Right renal cortex interstitium (tissue), 3 donors: ENCODE measurements at regions not wholly inside any gene's neighbourhood (a gene's known extent, or its start where the extent isn't known, plus 50 kb on each side); places are given as distances from the start of the nearest gene placed in this dataset.
"Not testable (repeated sequence)": the region's sequence is repeated elsewhere in the genome, so short reads cannot be mapped to it uniquely, and the experiment has no call there.

ENCODE experiments used
- DNase-seq, 3 donors: peaks; one replicate each; pipeline ENCODE4 v3.0.0-alpha.2; 2013; ENCODE audit warnings: low read depth in 3 of 3, low spot score in 2 of 3

- DNase-seq = peak in 1 of 3 donors; percentile 10
Measured at GRCh38 chr1:121443001-121443540, 258.3 kb downstream of the SRGAP2C start.

- no peak for DNase-seq
Measured at GRCh38 chr1:121444096-121444495, 259.3 kb downstream of the SRGAP2C start.

GRCh38 chr1:121445679-121446078 is 260.9 kb downstream of the SRGAP2C start:
- DNase-seq = no peak

- DNase-seq = not testable (repeated sequence)
Measured at GRCh38 chr1:121447280-121447923, 262.6 kb downstream of the SRGAP2C start.

GRCh38 chr1:121448064-121448463 is 263.3 kb downstream of the SRGAP2C start:
- DNase-seq = not testable (repeated sequence)

GRCh38 chr1:121448851-121449250 is 264.1 kb downstream of the SRGAP2C start:
- DNase-seq = no peak

- DNase-seq = no peak
Measured at GRCh38 chr1:121452484-121452883, 267.7 kb downstream of the SRGAP2C start.

- DNase-seq = no peak
Measured at GRCh38 chr1:121458291-121459048, 273.7 kb downstream of the SRGAP2C start.

- DNase-seq = no peak
Measured at GRCh38 chr1:121459235-121459634, 274.5 kb downstream of the SRGAP2C start.

- not testable (repeated sequence) for DNase-seq
Measured at GRCh38 chr1:121469395-121469794, 284.6 kb downstream of the SRGAP2C start.

- DNase-seq = not testable (repeated sequence)
Measured at GRCh38 chr1:121470401-121470800, 285.6 kb downstream of the SRGAP2C start.

- DNase-seq = no peak
Measured at GRCh38 chr1:121471523-121471922, 286.7 kb downstream of the SRGAP2C start.

GRCh38 chr1:121472017-121472416 is 287.2 kb downstream of the SRGAP2C start:
- DNase-seq = no peak

GRCh38 chr1:121483234-121483633 is 298.5 kb downstream of the SRGAP2C start:
- no peak for DNase-seq

GRCh38 chr1:121483961-121484424 is 299.2 kb downstream of the SRGAP2C start:
- no peak for DNase-seq

- DNase-seq = not testable (repeated sequence)
Measured at GRCh38 chr1:121494796-121495195, 310.0 kb downstream of the SRGAP2C start.

GRCh38 chr1:121511455-121511854 is 326.7 kb downstream of the SRGAP2C start:
- not testable (repeated sequence) for DNase-seq

- DNase-seq = not testable (repeated sequence)
Measured at GRCh38 chr1:121511876-121512275, 327.1 kb downstream of the SRGAP2C start.

GRCh38 chr1:121515235-121515634 is 330.5 kb downstream of the SRGAP2C start:
- no peak for DNase-seq

- no peak for DNase-seq
Measured at GRCh38 chr1:121516234-121516967, 331.6 kb downstream of the SRGAP2C start.

GRCh38 chr1:121517586-121518230 is 332.9 kb downstream of the SRGAP2C start:
- no peak for DNase-seq
